Skeletal muscle cell (primary cell): ENCODE measurements at regions not wholly inside any gene's neighbourhood (a gene's known extent, or its start where the extent isn't known, plus 50 kb on each side); places are given as distances from the start of the nearest gene placed in this dataset.
"Not testable (repeated sequence)": the region's sequence is repeated elsewhere in the genome, so short reads cannot be mapped to it uniquely, and the experiment has no call there.

Experiments
- DNase-seq: peaks from one replicate; pipeline ENCODE4 v3.0.0-alpha.2; 2010; ENCODE audit warnings: low read depth
- H3K4me3 ChIP-seq: 2 replicates; pipeline ENCODE4 v1.5.1; 2011; ENCODE audit warnings: low read depth, mild to moderate bottlenecking, control low read depth, low read length, moderate library complexity

GRCh38 chr2:155054712-155055111 is 356.2 kb downstream of the KCNJ3 start:
- DNase-seq, result no peak
- H3K4me3 ChIP-seq, result no peak overlapping the region

GRCh38 chr2:155043097-155043496 is 344.6 kb downstream of the KCNJ3 start:
- H3K4me3 ChIP-seq, result no peak overlapping the region
- no peak for DNase-seq

DNA sequence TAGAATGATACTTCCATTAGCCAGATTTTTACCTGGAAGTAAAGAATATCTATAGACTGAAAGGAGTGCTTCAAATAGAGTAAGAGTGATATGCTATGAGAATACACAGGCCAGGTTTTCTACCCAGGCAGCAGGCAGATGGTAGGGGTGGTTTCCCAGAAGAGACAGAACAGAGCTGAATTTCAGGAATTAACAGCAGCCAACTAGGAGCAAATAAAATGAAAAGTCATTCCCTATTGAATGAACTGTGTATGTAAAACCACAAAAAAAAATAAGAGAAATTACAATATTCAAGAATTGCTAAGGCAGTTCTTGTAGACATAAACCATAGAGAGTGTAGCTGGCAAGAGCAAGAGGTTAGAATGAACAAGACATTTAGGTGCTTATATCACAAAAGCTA is 336.8 kb downstream of the KCNJ3 start:
- DNase-seq, result no peak
- no peak overlapping the region for H3K4me3 ChIP-seq

DNA sequence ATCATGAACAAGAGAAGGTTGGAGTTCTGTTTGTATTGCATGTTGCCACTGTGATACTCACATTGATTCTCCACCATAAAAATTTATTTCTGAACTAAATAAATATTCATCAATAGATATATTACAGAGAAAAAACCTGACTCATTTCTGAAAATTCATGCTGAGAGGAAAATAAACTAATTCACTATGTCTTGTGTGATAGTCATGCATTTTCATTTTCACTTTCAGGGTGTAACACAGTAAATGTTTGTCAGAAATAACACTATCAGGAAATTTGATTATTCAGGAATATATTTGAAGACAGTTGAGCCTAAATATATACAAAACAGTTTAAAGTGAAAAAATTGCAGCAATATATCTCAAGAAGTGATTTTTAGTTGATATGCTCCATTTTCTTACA is 335.2 kb downstream of the KCNJ3 start:
- no peak overlapping the region for H3K4me3 ChIP-seq
- no peak for DNase-seq

- no peak overlapping the region for H3K4me3 ChIP-seq
- DNase-seq, result no peak
Observed at GRCh38 chr2:155030296-155030695, 331.8 kb downstream of the KCNJ3 start.

DNA sequence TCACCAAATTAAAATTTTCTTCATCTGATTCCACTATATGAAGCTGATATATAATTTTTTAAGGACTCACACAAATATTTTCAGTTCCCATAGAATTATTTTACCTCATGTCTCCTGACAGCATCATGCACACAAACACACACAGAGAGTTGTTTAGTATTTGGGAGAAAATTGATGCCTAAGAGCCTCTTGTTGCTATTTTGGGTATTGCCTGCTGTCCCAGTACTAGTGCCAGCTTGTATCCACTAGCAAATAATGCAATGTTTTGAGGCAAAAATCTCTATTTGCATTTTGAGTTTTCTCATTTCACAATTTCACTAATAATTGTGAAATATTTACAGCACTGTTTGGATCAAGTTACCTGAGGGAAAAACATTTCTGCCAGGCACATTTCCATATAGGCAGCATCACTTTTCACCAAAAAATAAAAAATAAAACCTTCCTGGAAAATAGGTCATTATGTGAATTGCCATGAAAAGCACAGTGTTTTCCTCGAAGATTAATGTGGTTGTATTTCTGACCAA is 328.2 kb downstream of the KCNJ3 start:
- DNase-seq, result no peak

DNA sequence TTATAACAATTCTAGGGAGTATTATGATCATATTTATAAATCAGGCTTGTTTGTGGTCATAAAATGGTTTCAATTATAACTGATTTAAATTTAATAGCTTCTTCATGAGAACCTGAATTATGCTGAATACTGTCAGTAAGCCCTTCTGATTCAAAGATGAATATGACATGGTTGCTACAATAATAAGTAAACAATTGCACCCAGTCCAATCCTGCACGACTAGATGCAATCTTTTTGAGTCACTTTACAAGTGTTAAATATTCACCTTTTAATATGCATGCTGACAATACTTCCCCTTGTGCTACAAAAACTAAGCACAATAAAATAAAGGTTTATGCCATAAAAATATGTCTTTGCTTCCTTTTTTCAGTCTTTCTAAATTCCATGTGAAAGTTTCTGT is 325.2 kb downstream of the KCNJ3 start:
- DNase-seq, result no peak
- H3K4me3 ChIP-seq, result no peak overlapping the region

More for the DNA sequence above, 328.2 kb downstream of the KCNJ3 start:
- no peak overlapping the region for H3K4me3 ChIP-seq

- no peak overlapping the region for H3K4me3 ChIP-seq
- no peak for DNase-seq
Observed at GRCh38 chr2:155022531-155022930, 324.0 kb downstream of the KCNJ3 start.

DNA sequence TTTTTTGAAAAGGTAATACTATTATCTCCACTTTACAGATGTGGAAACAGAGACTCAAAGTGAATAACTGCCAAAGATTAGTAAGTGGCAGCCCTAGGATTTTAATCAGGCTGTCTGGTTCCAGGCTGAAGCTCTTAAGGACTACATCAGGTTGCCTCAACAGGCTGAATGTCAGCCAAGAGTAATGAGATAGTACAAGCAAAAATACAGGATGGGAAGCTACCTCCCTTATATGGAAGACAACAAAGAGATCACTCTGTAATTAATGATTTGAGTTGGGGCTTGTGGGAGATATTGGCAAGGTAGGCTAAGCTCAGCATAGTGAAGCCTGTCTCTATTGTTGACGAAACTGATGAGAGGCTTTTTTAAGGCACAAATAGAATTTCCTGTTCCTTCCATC is 323.1 kb downstream of the KCNJ3 start:
- no peak overlapping the region for H3K4me3 ChIP-seq
- DNase-seq, result no peak

- DNase-seq, result no peak
- H3K4me3 ChIP-seq, result no peak overlapping the region
Observed at GRCh38 chr2:155020246-155020645, 321.8 kb downstream of the KCNJ3 start.

- no peak for DNase-seq
- no peak overlapping the region for H3K4me3 ChIP-seq
Observed at GRCh38 chr2:155010925-155011324, 312.4 kb downstream of the KCNJ3 start.

DNA sequence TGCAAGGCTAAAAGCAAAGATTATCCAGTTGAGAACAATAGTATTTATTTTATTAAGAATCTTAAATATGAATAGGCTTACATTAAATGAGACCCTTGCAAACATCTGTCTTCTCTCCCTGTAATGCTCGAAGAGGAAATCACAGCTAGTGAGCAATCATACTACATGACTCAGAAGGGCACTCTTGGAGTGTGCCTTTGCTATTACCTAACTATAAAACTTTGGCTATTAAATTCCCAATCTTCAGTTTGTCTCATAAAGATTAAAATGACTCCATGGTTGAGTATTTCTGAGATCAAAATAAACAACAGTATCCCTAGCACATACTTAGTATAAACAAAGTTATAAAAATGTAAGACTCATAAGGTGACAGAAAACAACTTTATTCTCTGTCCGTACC is 296.9 kb downstream of the KCNJ3 start:
- no peak for DNase-seq
- H3K4me3 ChIP-seq, result no peak overlapping the region

DNA sequence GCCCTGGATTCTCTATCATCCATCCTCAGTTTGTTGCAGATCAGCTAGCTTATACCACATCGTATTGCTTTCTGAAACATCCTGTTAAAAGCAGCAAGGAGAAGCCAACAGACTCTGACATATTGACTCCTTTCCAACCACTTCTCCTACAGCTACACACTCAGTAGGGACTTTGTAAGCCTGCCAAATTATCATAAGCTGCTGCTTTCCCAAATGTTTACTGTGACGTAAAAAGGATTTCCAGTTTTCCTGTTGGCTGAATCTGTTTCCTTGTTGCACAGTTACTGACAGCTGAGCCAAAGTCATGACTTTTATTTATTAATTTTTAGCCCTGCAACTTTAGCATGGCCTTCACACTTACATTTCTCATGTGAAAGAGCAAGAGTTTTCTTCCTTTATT is 294.3 kb downstream of the KCNJ3 start:
- no peak overlapping the region for H3K4me3 ChIP-seq
- no peak for DNase-seq

GRCh38 chr2:154978710-154979109 is 280.2 kb downstream of the KCNJ3 start:
- no peak overlapping the region for H3K4me3 ChIP-seq
- DNase-seq, result no peak

DNA sequence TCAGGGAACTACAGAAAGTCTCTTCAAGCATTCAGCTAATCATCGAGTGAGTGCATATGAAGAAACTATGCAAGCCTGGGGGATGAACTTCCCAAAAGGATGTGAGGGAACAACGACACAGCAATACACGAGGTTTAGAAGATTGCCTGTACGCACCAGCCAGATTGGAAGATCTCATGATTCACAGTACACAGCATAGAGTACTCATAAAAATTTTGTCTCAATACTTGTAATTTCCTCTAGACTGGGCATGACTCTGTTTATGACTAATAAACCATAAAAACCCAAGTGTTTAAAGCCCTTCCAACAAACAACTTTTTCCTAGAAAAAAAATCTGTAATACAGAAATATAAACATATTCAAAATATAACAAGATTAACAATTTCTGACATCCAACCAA is 279.7 kb downstream of the KCNJ3 start:
- DNase-seq, result no peak
- H3K4me3 ChIP-seq, result no peak overlapping the region

DNA sequence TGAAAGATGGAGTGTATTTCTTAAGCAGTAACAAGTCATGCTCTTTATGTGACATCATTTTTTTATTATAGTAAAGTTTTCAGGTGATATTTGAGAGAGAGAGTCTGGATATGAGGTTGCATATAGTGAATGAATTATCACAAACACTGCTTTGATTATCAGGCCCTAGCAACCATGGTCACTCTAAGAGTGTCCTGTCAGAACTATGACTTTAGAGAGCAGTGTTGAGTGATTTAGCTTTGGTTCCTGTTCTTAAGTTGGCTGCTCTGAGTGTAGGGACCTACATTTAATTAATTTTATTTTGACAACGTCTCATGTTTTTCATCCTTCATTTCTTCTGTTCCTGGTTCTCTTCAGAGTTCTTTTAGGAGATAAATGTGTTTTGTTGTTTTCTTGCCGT is 275.5 kb downstream of the KCNJ3 start:
- H3K4me3 ChIP-seq, result no peak overlapping the region
- DNase-seq, result no peak

GRCh38 chr2:154963511-154963910 is 265.0 kb downstream of the KCNJ3 start:
- no peak for DNase-seq
- no peak overlapping the region for H3K4me3 ChIP-seq

DNA sequence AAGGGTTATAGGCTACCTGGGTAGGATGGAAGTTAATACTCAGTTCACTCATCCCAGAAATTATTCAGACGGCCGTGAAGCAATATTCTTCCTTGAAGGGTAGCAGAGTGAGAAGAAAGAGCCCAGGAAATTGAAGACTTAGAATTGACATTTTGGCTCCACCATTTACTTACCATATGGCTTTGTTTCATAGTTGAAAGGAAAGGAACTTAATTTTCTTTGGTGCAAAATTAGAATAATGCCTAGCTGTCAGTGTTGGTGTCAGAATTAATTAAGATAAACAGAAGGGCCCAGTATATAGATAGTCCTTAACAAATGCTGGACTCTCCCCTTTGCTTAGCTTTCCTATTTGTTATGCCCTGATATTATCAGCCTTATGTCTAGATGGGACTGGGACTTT is 263.2 kb downstream of the KCNJ3 start:
- DNase-seq, result no peak
- no peak overlapping the region for H3K4me3 ChIP-seq

DNA sequence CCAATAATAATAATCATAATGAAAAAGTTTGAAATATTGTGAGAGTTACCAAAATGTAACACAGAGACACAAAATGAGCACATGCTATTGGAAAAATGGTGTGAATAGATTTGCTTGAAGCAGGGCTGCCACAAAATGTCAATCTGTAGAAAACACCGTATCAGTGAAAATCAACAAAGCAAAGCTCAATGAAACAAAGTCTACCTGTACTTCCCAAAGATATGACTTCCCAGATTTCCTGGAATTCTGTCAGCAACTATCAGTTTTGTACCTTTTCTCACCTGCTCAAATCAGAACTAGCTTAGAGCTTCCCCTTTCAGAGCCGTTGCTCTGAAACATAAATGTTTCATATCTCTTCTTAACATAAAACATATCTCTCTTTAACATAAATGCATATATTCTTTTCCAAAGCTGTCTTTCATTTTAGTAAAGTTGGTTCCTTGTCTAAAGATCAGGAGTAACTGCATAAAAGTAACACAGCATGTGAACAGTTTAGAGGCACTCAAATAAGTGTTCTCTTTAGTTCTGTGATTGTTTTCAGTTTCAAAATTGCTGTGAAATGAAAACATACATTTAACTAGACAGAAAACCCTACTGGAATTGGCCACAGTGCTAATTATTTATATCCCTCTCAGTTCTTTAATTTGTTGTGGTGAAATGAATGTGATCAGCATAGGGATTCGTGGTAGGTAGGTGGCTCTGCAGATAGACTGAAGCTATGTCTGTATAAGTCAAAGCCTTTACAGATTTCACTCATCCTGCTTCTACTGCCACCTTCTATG is 262.5 kb downstream of the KCNJ3 start:
- no peak for DNase-seq
- no peak overlapping the region for H3K4me3 ChIP-seq

DNA sequence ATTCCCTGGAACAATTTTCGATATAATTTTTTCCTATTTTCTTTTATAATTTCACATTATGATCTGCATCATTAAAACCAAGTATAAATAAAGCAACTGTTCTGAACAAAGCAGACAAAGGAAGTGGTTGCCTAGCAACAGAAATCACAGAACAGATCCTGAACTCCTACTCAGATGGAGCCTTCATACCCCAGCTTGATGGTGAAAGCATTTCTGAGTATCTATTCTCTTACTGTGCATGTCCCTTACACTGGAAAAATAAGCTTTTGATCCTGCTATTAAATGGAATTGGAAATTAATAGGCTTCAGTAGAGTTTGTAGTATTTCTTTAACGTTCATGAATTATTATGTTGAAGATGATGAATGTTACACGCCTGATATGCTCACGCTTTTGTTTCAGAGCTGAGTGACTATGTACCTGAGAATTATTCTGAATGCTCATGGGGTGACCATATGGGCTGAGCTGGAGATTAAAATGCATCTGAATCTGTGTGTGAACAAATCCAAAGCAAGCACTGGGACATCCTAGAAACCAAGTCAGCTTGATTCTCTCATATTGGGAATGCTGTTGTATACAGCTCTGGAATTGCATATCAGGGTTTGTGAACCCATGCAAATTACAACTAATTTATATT is 254.0 kb downstream of the KCNJ3 start:
- DNase-seq, result no peak
- no peak overlapping the region for H3K4me3 ChIP-seq

DNA sequence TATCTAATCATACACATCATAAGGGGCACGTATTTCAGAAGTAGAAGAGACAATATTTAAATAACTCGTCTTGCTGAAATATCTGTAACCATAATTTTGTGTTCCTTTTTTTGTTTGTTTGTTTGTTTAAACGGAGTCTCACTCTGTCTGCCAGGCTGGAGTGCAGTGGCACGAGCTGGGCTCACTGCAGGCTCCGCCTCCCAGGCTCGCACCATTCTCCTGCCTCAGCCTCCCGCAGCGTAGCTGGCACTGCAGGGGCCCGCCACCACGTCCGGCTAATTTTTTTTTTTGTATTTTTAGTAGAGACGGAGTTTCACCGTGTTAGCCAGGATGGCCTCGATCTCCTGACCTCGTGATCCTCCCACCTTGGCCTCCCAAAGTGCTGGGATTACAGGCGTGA is 248.9 kb downstream of the KCNJ3 start:
- DNase-seq, H3K4me3 ChIP-seq: not testable (repeated sequence)
